Fibroblast of lung (primary cell): ENCODE measurements at regions not wholly inside any gene's neighbourhood (a gene's known extent, or its start where the extent isn't known, plus 50 kb on each side); places are given as distances from the start of the nearest gene placed in this dataset.
A peak's percentile ranks its signal among the peaks of the same experiment; 100 is the strongest.

Source experiments
- DNase-seq, 2 donors: peaks; one replicate each; pipeline versions ENCODE4 v3.0.0 to v3.0.0-alpha.2; 2010; ENCODE audit warnings: low read depth in 2 of 2
- H2AFZ ChIP-seq: 2 replicates; pipeline ENCODE4 v1.5.1; 2012; ENCODE audit warnings: low read length, control low read depth, inconsistent platforms
- H3K27ac ChIP-seq: 2 replicates; pipeline ENCODE4 v1.5.1; 2011; ENCODE audit warnings: low read length, control low read depth; ENCODE audit not compliant: insufficient read depth
- H3K27me3 ChIP-seq: 2 replicates; pipeline ENCODE4 v1.5.1; 2011; ENCODE audit warnings: mild to moderate bottlenecking, low read length; ENCODE audit not compliant: control insufficient read depth, insufficient read depth
- H3K36me3 ChIP-seq: 2 replicates; pipeline ENCODE4 v1.5.1; 2011; ENCODE audit warnings: low read length; ENCODE audit not compliant: control insufficient read depth, insufficient read depth
- H3K4me1 ChIP-seq: 2 replicates; pipeline ENCODE4 v1.5.1; 2011; ENCODE audit warnings: low read length; ENCODE audit not compliant: control insufficient read depth, insufficient read depth; ENCODE audit errors: extremely low read depth
- H3K4me2 ChIP-seq: 2 replicates; pipeline ENCODE4 v1.5.1; 2011; ENCODE audit warnings: low read length, control low read depth; ENCODE audit not compliant: insufficient read depth; ENCODE audit errors: extremely low read depth
- H3K4me3 ChIP-seq, 4 experiments: fragments of 200-600 bp in 1 of 4; sonication (generic) in 1 of 4; replicated peaks in 1 of 4; 2 replicates each; pipeline ENCODE4 v1.5.1; 2011 to 2016; ENCODE audit warnings: low read length in 4 of 4, low read depth in 3 of 4, mild to moderate bottlenecking in 3 of 4, control low read depth in 2 of 4, inconsistent platforms in 1 of 4, mixed read lengths in 1 of 4; ENCODE audit not compliant: insufficient read depth in 1 of 4; ENCODE audit errors: control extremely low read depth in 1 of 4
- H3K79me2 ChIP-seq: 2 replicates; pipeline ENCODE4 v1.5.1; 2012; ENCODE audit warnings: mild to moderate bottlenecking, low read length, inconsistent platforms; ENCODE audit not compliant: control insufficient read depth, insufficient read depth
- H3K9ac ChIP-seq: 2 replicates; pipeline ENCODE4 v1.5.1; 2011; ENCODE audit warnings: mild to moderate bottlenecking, low read length, control low read depth; ENCODE audit not compliant: insufficient read depth
- H3K9me3 ChIP-seq: 2 replicates; pipeline ENCODE4 v1.5.1; 2012; ENCODE audit warnings: low read depth, low read length; ENCODE audit not compliant: control insufficient read depth, insufficient read depth
- H4K20me1 ChIP-seq: 2 replicates; pipeline ENCODE4 v1.5.1; 2011; ENCODE audit warnings: low read length; ENCODE audit not compliant: control insufficient read depth, insufficient read depth; ENCODE audit errors: extremely low read depth
- EZH2 ChIP-seq: IDR thresholded peaks from 2 replicates; pipeline ENCODE4 v1.5.1; 2012; ENCODE audit warnings: low read length, control low read depth, mild to moderate bottlenecking; ENCODE audit errors: missing control alignments
- TF ChIP-seq, protein P1 (sequence below), 2 donors: IDR thresholded peaks in 1 of 2; conservative IDR thresholded peaks in 1 of 2; 1 replicate in 1 of 2; 2 replicates in 1 of 2; pipeline ENCODE4 v1.5.1; 2011 to 2012; ENCODE audit warnings: low read length in 2 of 2, control low read depth in 1 of 2, inconsistent platforms in 1 of 2, low read depth in 1 of 2, mild to moderate bottlenecking in 1 of 2

DNA sequence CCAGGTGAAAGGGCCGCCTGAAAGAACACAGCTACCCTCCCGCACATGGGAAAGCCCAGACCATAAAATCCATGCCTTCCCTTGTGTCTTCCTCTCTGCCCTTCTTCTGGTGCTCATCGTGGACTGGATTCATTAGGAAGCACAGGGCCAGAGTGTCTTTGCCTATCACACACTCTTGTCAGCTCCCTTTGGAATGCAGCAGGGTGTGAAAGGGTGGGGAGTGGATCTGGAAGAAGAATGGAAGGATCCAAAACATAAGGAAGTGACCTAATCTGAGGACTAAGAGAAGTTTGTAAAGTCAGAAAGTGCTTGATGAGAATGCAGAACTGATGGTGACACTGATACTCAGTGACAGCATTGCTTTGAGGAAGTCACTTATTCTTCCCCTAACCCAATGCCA, 1147.3 kb upstream of the GOT2 start:
- H3K27ac ChIP-seq: no peak overlapping the region
- H3K9ac ChIP-seq: no peak overlapping the region
- no peak overlapping the region for H3K4me2 ChIP-seq
- TF ChIP-seq, protein P1, sequence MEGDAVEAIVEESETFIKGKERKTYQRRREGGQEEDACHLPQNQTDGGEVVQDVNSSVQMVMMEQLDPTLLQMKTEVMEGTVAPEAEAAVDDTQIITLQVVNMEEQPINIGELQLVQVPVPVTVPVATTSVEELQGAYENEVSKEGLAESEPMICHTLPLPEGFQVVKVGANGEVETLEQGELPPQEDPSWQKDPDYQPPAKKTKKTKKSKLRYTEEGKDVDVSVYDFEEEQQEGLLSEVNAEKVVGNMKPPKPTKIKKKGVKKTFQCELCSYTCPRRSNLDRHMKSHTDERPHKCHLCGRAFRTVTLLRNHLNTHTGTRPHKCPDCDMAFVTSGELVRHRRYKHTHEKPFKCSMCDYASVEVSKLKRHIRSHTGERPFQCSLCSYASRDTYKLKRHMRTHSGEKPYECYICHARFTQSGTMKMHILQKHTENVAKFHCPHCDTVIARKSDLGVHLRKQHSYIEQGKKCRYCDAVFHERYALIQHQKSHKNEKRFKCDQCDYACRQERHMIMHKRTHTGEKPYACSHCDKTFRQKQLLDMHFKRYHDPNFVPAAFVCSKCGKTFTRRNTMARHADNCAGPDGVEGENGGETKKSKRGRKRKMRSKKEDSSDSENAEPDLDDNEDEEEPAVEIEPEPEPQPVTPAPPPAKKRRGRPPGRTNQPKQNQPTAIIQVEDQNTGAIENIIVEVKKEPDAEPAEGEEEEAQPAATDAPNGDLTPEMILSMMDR (conservative IDR thresholded peaks at IDR 0.05 in 1 of 2, IDR thresholded peaks at IDR 0.05 in 1 of 2; ENCODE audit: low read depth in 1 of 2, low read length in 2 of 2): no peak
- no peak for TF ChIP-seq EZH2
- no peaks in the 10 kb centered on the region for H3K9me3 ChIP-seq
- H3K4me3 ChIP-seq: no peak overlapping the region
- H3K27me3 ChIP-seq: no peaks in the 10 kb centered on the region
- no peaks in the 10 kb centered on the region for H4K20me1 ChIP-seq
- H3K36me3 ChIP-seq: no peaks in the 10 kb centered on the region
- H3K79me2 ChIP-seq: no peaks in the 10 kb centered on the region
- H2AFZ ChIP-seq: no peak overlapping the region
- peaks cover 3% of the 10 kb centered on the region for H3K4me1 ChIP-seq
- DNase-seq: no peak

DNA sequence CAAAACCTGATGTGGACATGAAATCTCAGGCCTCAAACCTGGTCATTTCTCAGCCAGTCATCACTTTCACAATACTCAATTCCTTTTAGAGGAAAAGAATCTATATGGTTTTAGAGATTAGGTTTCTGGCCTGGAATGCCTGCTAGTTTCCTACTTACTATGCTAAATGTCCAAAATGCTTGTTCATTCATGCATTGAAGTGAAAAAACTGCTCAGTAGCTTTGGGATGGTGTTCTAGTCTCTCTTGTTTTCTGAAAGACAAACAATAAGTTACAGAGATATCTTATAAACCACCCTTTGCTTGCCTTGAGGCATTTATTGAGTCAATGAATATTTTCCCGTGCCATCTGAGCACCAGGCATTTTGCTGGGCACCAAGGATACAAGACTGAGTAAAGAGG, 1146.5 kb upstream of the GOT2 start:
- H3K27me3 ChIP-seq: no peaks in the 10 kb centered on the region
- H3K79me2 ChIP-seq: no peaks in the 10 kb centered on the region
- no peak for TF ChIP-seq EZH2
- TF ChIP-seq, protein P1 (conservative IDR thresholded peaks at IDR 0.05 in 1 of 2, IDR thresholded peaks at IDR 0.05 in 1 of 2; ENCODE audit: low read depth in 1 of 2, low read length in 2 of 2): no peak
- no peak overlapping the region for H3K9ac ChIP-seq
- DNase-seq: peak in 1 of 2 donors; percentile 34
- H3K4me2 ChIP-seq: no peak overlapping the region
- no peaks in the 10 kb centered on the region for H3K9me3 ChIP-seq
- H3K4me1 ChIP-seq: peaks cover under 1% of the 10 kb centered on the region
- H3K4me3 ChIP-seq: no peak overlapping the region
- no peak overlapping the region for H2AFZ ChIP-seq
- H3K36me3 ChIP-seq: no peaks in the 10 kb centered on the region
- no peaks in the 10 kb centered on the region for H4K20me1 ChIP-seq
- H3K27ac ChIP-seq: no peak overlapping the region

GRCh38 chr16:59878999-59879398, 1144.9 kb upstream of the GOT2 start:
- no peaks in the 10 kb centered on the region for H4K20me1 ChIP-seq
- no peak overlapping the region for H3K4me2 ChIP-seq
- H3K27me3 ChIP-seq: no peaks in the 10 kb centered on the region
- no peaks in the 10 kb centered on the region for H3K4me1 ChIP-seq
- H3K9me3 ChIP-seq: no peaks in the 10 kb centered on the region
- peak in 1 of 2 donors; percentile 53 for DNase-seq
- H3K79me2 ChIP-seq: no peaks in the 10 kb centered on the region
- TF ChIP-seq, protein P1 (conservative IDR thresholded peaks at IDR 0.05 in 1 of 2, IDR thresholded peaks at IDR 0.05 in 1 of 2; ENCODE audit: low read depth in 1 of 2, low read length in 2 of 2): no peak
- TF ChIP-seq EZH2: no peak
- no peak overlapping the region for H3K4me3 ChIP-seq
- H3K27ac ChIP-seq: no peak overlapping the region
- no peak overlapping the region for H2AFZ ChIP-seq
- H3K9ac ChIP-seq: no peak overlapping the region
- no peaks in the 10 kb centered on the region for H3K36me3 ChIP-seq
